Nephron progenitor cell (in vitro differentiated cells): ENCODE measurements at regions not wholly inside any gene's neighbourhood (a gene's known extent, or its start where the extent isn't known, plus 50 kb on each side); places are given as distances from the start of the nearest gene placed in this dataset.
"Not testable (repeated sequence)": the region's sequence is repeated elsewhere in the genome, so short reads cannot be mapped to it uniquely, and the experiment has no call there.

Experiments
- DNase-seq: peaks from one replicate; pipeline ENCODE4 v3.0.0; 2021
- H3K27ac Mint-ChIP-seq: 2 replicates; pipeline ENCODE4 v1.8.0; 2021; ENCODE audit warnings: mild to moderate bottlenecking, moderate library complexity, mixed read lengths
- H3K27me3 Mint-ChIP-seq: 2 replicates; pipeline ENCODE4 v1.8.0; 2021; ENCODE audit warnings: mild to moderate bottlenecking, low read depth, mixed read lengths; ENCODE audit not compliant: poor library complexity
- H3K36me3 Mint-ChIP-seq: 2 replicates; pipeline ENCODE4 v1.8.0; 2021; ENCODE audit warnings: low read depth, mixed read lengths
- H3K4me1 Mint-ChIP-seq: 2 replicates; pipeline ENCODE4 v1.8.0; 2021; ENCODE audit warnings: mixed read lengths
- H3K4me3 Mint-ChIP-seq: 2 replicates; pipeline ENCODE4 v1.8.0; 2021; ENCODE audit warnings: mild to moderate bottlenecking, moderate library complexity, mixed read lengths
- H3K9me3 Mint-ChIP-seq: 2 replicates; pipeline ENCODE4 v1.8.0; 2021; ENCODE audit warnings: mild to moderate bottlenecking, moderate library complexity, mixed read lengths
- CTCF ChIP-seq: fragments of 200-600 bp; sonication (generic); IDR thresholded peaks from 2 replicates; pipeline ENCODE4 v1.5.0; 2021; ENCODE audit warnings: antibody characterized with exemption

GRCh38 chr6:84569882-84570281 is 194.5 kb downstream of the TBX18 start:
- H3K4me3 Mint-ChIP-seq = no peak overlapping the region
- peaks cover 12% of the 10 kb centered on the region for H3K36me3 Mint-ChIP-seq
- peaks cover 16% of the 10 kb centered on the region for H3K9me3 Mint-ChIP-seq
- DNase-seq = no peak
- H3K27me3 Mint-ChIP-seq = no peaks in the 10 kb centered on the region
- TF ChIP-seq CTCF = no peak
- H3K4me1 Mint-ChIP-seq = no peaks in the 10 kb centered on the region
- no peak overlapping the region for H3K27ac Mint-ChIP-seq

- Mint-ChIP-seq H3K9me3 (peaks cover 16% of the 10 kb centered on the region), H3K36me3 (peaks cover 12% of the 10 kb centered on the region), H3K27me3 (no peaks in the 10 kb centered on the region), H3K4me3 (no peak overlapping the region), H3K4me1 (no peaks in the 10 kb centered on the region), H3K27ac (no peak overlapping the region)
- no peak for DNase-seq
- no peak for TF ChIP-seq CTCF
These were observed 195.4 kb downstream of the TBX18 start for GRCh38 chr6:84568971-84569370.

GRCh38 chr6:84565718-84566117 is 198.7 kb downstream of the TBX18 start:
- H3K27me3 Mint-ChIP-seq, H3K4me3 Mint-ChIP-seq, H3K4me1 Mint-ChIP-seq, H3K27ac Mint-ChIP-seq, DNase-seq: not testable (repeated sequence)
- Mint-ChIP-seq H3K36me3 (peaks cover 12% of the 10 kb centered on the region), H3K9me3 (peaks cover 16% of the 10 kb centered on the region)

- Mint-ChIP-seq H3K4me1 (peaks cover 15% of the 10 kb centered on the region), H3K27ac (no peak overlapping the region), H3K4me3 (peak overlapping the region; percentile 52), H3K36me3 (no peaks in the 10 kb centered on the region), H3K27me3 (no peaks in the 10 kb centered on the region), H3K9me3 (peaks cover 3% of the 10 kb centered on the region)
- no peak for DNase-seq
- no peak for TF ChIP-seq CTCF
These were observed 203.7 kb downstream of the TBX18 start for GRCh38 chr6:84560436-84561390.

- H3K4me1 Mint-ChIP-seq = peaks cover 15% of the 10 kb centered on the region
- peaks cover 9% of the 10 kb centered on the region for H3K9me3 Mint-ChIP-seq
- H3K27me3 Mint-ChIP-seq = no peaks in the 10 kb centered on the region
- H3K36me3 Mint-ChIP-seq = no peaks in the 10 kb centered on the region
- no peak for TF ChIP-seq CTCF
- no peak overlapping the region for H3K4me3 Mint-ChIP-seq
- DNase-seq = no peak
- no peak overlapping the region for H3K27ac Mint-ChIP-seq
These were observed 207.7 kb downstream of the TBX18 start for GRCh38 chr6:84556541-84557335.

- H3K27me3 Mint-ChIP-seq = no peaks in the 10 kb centered on the region
- H3K4me1 Mint-ChIP-seq = peaks cover under 1% of the 10 kb centered on the region
- no peak for TF ChIP-seq CTCF
- no peak overlapping the region for H3K27ac Mint-ChIP-seq
- peaks cover 6% of the 10 kb centered on the region for H3K36me3 Mint-ChIP-seq
- H3K4me3 Mint-ChIP-seq = no peak overlapping the region
- peaks cover 15% of the 10 kb centered on the region for H3K9me3 Mint-ChIP-seq
- no peak for DNase-seq
These were observed 209.7 kb downstream of the TBX18 start for GRCh38 chr6:84554706-84555105.
